Thyroid gland (tissue), 4 donors: ENCODE measurements at regions not wholly inside any gene's neighbourhood (a gene's known extent, or its start where the extent isn't known, plus 50 kb on each side); places are given as distances from the start of the nearest gene placed in this dataset.

Experiments used
- POLR2A ChIP-seq, 2 donors: fragments of 450-650 bp; IDR thresholded peaks; one replicate each; pipeline ENCODE4 v1.6.1; 2017; ENCODE audit warnings: antibody characterized with exemption in 2 of 2, mild to moderate bottlenecking in 2 of 2, moderate library complexity in 1 of 2
- TF ChIP-seq, protein P1 (sequence below), 6 experiments: fragments of 200-600 bp in 3 of 6; fragments of 450-650 bp in 3 of 6; sonication (generic) in 3 of 6; IDR thresholded peaks; one replicate each; pipeline ENCODE4 v1.5.1; 2016 to 2019; ENCODE audit warnings: antibody characterized with exemption in 6 of 6, mild to moderate bottlenecking in 2 of 6, inconsistent platforms in 1 of 6, moderate library complexity in 1 of 6

DNA sequence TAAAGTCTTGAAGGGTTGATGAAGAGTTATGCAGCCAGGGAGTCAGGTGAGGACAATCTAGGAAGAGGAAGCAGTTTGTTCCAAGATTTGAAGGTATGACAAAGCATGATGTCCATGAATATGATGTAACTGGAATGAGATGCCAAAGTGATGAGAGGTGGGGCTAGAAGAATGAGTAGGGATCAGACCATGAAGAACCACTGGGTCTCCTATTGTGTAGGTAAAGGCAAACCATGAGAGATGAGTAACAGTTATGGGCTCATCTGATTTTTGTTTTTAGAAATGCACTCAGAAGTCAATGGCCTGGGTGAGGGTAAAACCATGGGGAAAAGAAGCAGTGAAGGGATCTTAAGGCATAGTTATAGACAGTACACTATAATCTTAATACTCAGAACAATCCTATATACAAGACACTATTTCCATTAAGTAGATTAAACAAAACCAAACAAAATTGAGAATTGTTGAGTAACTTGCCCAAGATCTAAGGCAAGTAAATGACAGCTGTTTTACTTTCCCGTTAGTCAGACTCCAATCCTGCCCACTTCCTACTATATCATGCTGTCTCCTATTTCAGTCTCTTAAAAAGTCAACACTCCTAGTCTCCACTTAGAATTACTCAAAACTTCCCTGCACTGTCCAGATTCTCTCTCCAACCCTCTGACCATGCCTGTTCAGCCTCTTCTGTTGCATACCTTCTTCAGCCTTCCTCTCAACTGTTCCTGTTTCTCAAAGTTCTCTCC is 393.8 kb upstream of the MEF2C start:
- TF ChIP-seq, protein P1, sequence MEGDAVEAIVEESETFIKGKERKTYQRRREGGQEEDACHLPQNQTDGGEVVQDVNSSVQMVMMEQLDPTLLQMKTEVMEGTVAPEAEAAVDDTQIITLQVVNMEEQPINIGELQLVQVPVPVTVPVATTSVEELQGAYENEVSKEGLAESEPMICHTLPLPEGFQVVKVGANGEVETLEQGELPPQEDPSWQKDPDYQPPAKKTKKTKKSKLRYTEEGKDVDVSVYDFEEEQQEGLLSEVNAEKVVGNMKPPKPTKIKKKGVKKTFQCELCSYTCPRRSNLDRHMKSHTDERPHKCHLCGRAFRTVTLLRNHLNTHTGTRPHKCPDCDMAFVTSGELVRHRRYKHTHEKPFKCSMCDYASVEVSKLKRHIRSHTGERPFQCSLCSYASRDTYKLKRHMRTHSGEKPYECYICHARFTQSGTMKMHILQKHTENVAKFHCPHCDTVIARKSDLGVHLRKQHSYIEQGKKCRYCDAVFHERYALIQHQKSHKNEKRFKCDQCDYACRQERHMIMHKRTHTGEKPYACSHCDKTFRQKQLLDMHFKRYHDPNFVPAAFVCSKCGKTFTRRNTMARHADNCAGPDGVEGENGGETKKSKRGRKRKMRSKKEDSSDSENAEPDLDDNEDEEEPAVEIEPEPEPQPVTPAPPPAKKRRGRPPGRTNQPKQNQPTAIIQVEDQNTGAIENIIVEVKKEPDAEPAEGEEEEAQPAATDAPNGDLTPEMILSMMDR (IDR thresholded peaks at IDR 0.05) = no peak
- TF ChIP-seq POLR2A (IDR thresholded peaks at IDR 0.05) = no peak
